ENCODE measurements at regions not wholly inside any gene's neighbourhood (a gene's known extent, or its start where the extent isn't known, plus 50 kb on each side); places are given as distances from the start of the nearest gene placed in this dataset.

GRCh38 chr12:124449623-124450375 is 117.6 kb downstream of the NCOR2 start:
- no peak for ATAC-seq
- H3K36me3 ChIP-seq = peaks cover 0 to 63% (median 39%) of the 10 kb centered on the region in 9 donors
- peaks cover 14 to 43% (median 30%) of the 10 kb centered on the region in 12 donors for H3K4me1 ChIP-seq
- H3K27me3 ChIP-seq = no peaks in the 10 kb centered on the region
- intact Hi-C loops (cut with DNase I) = loop anchor here in 3 of 10 donors (5.0 to 10.0 kb wide), 6 partner anchors 65 to 395 kb away; partner anchors contain the start of gene NCOR2 (in 3 of the 3)
- no peak for TF ChIP-seq CTCF (IDR thresholded peaks at IDR 0.05)
- no peak for TF ChIP-seq POLR2A (IDR thresholded peaks at IDR 0.05)
- H3K4me3 ChIP-seq = no peak overlapping the region
- H3K9me3 ChIP-seq = no peaks in the 10 kb centered on the region
- H3K27ac ChIP-seq = no peak overlapping the region
- DNase-seq = peak in 1 of 5 donors; percentile 26
- 85 to 89% (median 87%) methylated on average over 22 to 25 of the region's 25 CpGs for WGBS, 4 donors

GRCh38 chr12:124448955-124449622 is 118.3 kb downstream of the NCOR2 start:
- no peak overlapping the region for H3K4me3 ChIP-seq
- H3K36me3 ChIP-seq = peaks cover 0 to 69% (median 42%) of the 10 kb centered on the region in 9 donors
- TF ChIP-seq POLR2A (IDR thresholded peaks at IDR 0.05) (no peak), CTCF (IDR thresholded peaks at IDR 0.05) (no peak)
- WGBS, 4 donors = 89 to 96% (median 92%) methylated on average over 11 to 12 of the region's 12 CpGs
- no peaks in the 10 kb centered on the region for H3K9me3 ChIP-seq
- ATAC-seq (no peak), DNase-seq (peak in 1 of 5 donors; percentile 8)
- no peaks in the 10 kb centered on the region for H3K27me3 ChIP-seq
- no peak overlapping the region for H3K27ac ChIP-seq
- intact Hi-C loops (cut with DNase I) = loop anchor here in 1 of 10 donors (10.0 kb wide), 1 partner anchor 394 kb away; no protein-coding TSS in a partner anchor
- H3K4me1 ChIP-seq = peaks cover 14 to 36% (median 23%) of the 10 kb centered on the region in 12 donors

- Histone ChIP-seq H3K4me1 (peaks cover 10 to 29% (median 16%) of the 10 kb centered on the region in 12 donors), H3K36me3 (peaks cover 0 to 76% (median 47%) of the 10 kb centered on the region in 9 donors), H3K27ac (no peak overlapping the region), H3K4me3 (no peak overlapping the region), H3K27me3 (no peaks in the 10 kb centered on the region), H3K9me3 (no peaks in the 10 kb centered on the region)
- intact Hi-C loops (cut with DNase I) = loop anchor here in 1 of 10 donors (10.0 kb wide), 1 partner anchor 394 kb away; no protein-coding TSS in a partner anchor
- 91 to 94% (median 93%) methylated on average over 22 to 23 of the region's 23 CpGs for WGBS, 4 donors
- peak in 1 of 5 donors; percentile 13 for DNase-seq
- TF ChIP-seq POLR2A (IDR thresholded peaks at IDR 0.05) (no peak), CTCF (IDR thresholded peaks at IDR 0.05) (no peak)
- no peak for ATAC-seq
Observed at GRCh38 chr12:124448241-124448954, 119.0 kb downstream of the NCOR2 start.
